Medulla oblongata (tissue), 1 donor: ENCODE measurements at regions not wholly inside any gene's neighbourhood (a gene's known extent, or its start where the extent isn't known, plus 50 kb on each side); places are given as distances from the start of the nearest gene placed in this dataset.
"Not testable (repeated sequence)": the region's sequence is repeated elsewhere in the genome, so short reads cannot be mapped to it uniquely, and the experiment has no call there.

Experiments
- DNase-seq: peaks from one replicate; pipeline ENCODE4 v3.0.0-alpha.2; 2015; ENCODE audit errors: extremely low spot score

- DNase-seq = no peak
Measured at GRCh38 chr3:104126463-104126862, 1240.2 kb upstream of the ALCAM start.

GRCh38 chr3:104126864-104127553, 1239.7 kb upstream of the ALCAM start:
- no peak for DNase-seq

GRCh38 chr3:104127830-104128229, 1238.9 kb upstream of the ALCAM start:
- DNase-seq = no peak

- no peak for DNase-seq
Measured at GRCh38 chr3:104132566-104133403, 1233.9 kb upstream of the ALCAM start.

- no peak for DNase-seq
Measured at GRCh38 chr3:104133630-104134029, 1233.1 kb upstream of the ALCAM start.

- no peak for DNase-seq
Measured at GRCh38 chr3:104137116-104137515, 1229.6 kb upstream of the ALCAM start.

- no peak for DNase-seq
Measured at GRCh38 chr3:104145164-104145563, 1221.5 kb upstream of the ALCAM start.

GRCh38 chr3:104149154-104149553, 1217.6 kb upstream of the ALCAM start:
- no peak for DNase-seq

- DNase-seq = no peak
Measured at GRCh38 chr3:104150724-104151123, 1216.0 kb upstream of the ALCAM start.

GRCh38 chr3:104154896-104155295, 1211.8 kb upstream of the ALCAM start:
- no peak for DNase-seq

GRCh38 chr3:104165866-104166265, 1200.8 kb upstream of the ALCAM start:
- no peak for DNase-seq

- DNase-seq = no peak
Measured at GRCh38 chr3:104168386-104168785, 1198.3 kb upstream of the ALCAM start.

GRCh38 chr3:104175696-104176095, 1191.0 kb upstream of the ALCAM start:
- DNase-seq = no peak

GRCh38 chr3:104176706-104177105, 1190.0 kb upstream of the ALCAM start:
- DNase-seq = no peak

- no peak for DNase-seq
Measured at GRCh38 chr3:104178680-104179079, 1188.0 kb upstream of the ALCAM start.

GRCh38 chr3:104180906-104181305, 1185.8 kb upstream of the ALCAM start:
- no peak for DNase-seq

- no peak for DNase-seq
Measured at GRCh38 chr3:104190681-104191080, 1176.0 kb upstream of the ALCAM start.

GRCh38 chr3:104198131-104198530, 1168.6 kb upstream of the ALCAM start:
- DNase-seq = no peak

- DNase-seq = no peak
Measured at GRCh38 chr3:104206925-104207324, 1159.8 kb upstream of the ALCAM start.

GRCh38 chr3:104214277-104214676, 1152.4 kb upstream of the ALCAM start:
- DNase-seq = no peak

GRCh38 chr3:104214937-104215336, 1151.8 kb upstream of the ALCAM start:
- DNase-seq = no peak

- DNase-seq = not testable (repeated sequence)
Measured at GRCh38 chr3:104219046-104219445, 1147.7 kb upstream of the ALCAM start.
